HG03558 (cell line): ENCODE measurements at regions not wholly inside any gene's neighbourhood (a gene's known extent, or its start where the extent isn't known, plus 50 kb on each side); places are given as distances from the start of the nearest gene placed in this dataset.

Experiments
- ATAC-seq: cut with Tn5 transposase; IDR thresholded peaks from one replicate; pipeline ENCODE4 v1.9.1; 2021; ENCODE audit warnings: moderate number of reproducible peaks; ENCODE audit not compliant: unreplicated experiment; ENCODE audit errors: extremely low read depth

- ATAC-seq: no peak
These were observed 133.7 kb upstream of the SPACA1 start for GRCh38 chr6:87913974-87914373.

GRCh38 chr6:87912102-87912501, 135.5 kb upstream of the SPACA1 start:
- ATAC-seq: no peak

GRCh38 chr6:87909849-87910248, 137.8 kb upstream of the SPACA1 start:
- ATAC-seq: no peak

- no peak for ATAC-seq
These were observed 138.4 kb upstream of the SPACA1 start for GRCh38 chr6:87908978-87909811.

GRCh38 chr6:87907521-87907920, 140.1 kb upstream of the SPACA1 start:
- no peak for ATAC-seq

GRCh38 chr6:87905101-87905641, 142.5 kb upstream of the SPACA1 start:
- ATAC-seq: peak; percentile 90

GRCh38 chr6:87904011-87904410, 143.6 kb upstream of the SPACA1 start:
- no peak for ATAC-seq

GRCh38 chr6:87903323-87903722, 144.3 kb upstream of the SPACA1 start:
- ATAC-seq: no peak

GRCh38 chr6:87902383-87902782, 145.3 kb upstream of the SPACA1 start:
- no peak for ATAC-seq

- no peak for ATAC-seq
These were observed 146.0 kb upstream of the SPACA1 start for GRCh38 chr6:87901613-87902012.

GRCh38 chr6:87900160-87900698, 147.4 kb upstream of the SPACA1 start:
- ATAC-seq: no peak

- no peak for ATAC-seq
These were observed 148.0 kb upstream of the SPACA1 start for GRCh38 chr6:87899499-87900147.

- no peak for ATAC-seq
These were observed 150.0 kb upstream of the SPACA1 start for GRCh38 chr6:87897663-87898062.

GRCh38 chr6:87897013-87897412, 150.6 kb upstream of the SPACA1 start:
- no peak for ATAC-seq

- no peak for ATAC-seq
These were observed 160.4 kb upstream of the SPACA1 start for GRCh38 chr6:87887266-87887665.

GRCh38 chr6:87884203-87884602, 163.4 kb upstream of the SPACA1 start:
- no peak for ATAC-seq

GRCh38 chr6:87881342-87881895, 166.2 kb upstream of the SPACA1 start:
- ATAC-seq: no peak

GRCh38 chr6:87879132-87879861, 168.3 kb upstream of the SPACA1 start:
- no peak for ATAC-seq

GRCh38 chr6:87875781-87876180, 171.9 kb upstream of the SPACA1 start:
- no peak for ATAC-seq

- no peak for ATAC-seq
These were observed 171.5 kb upstream of the AKIRIN2 start for GRCh38 chr6:87873556-87873955.
